SK-N-SH (cell line): ENCODE measurements at regions not wholly inside any gene's neighbourhood (a gene's known extent, or its start where the extent isn't known, plus 50 kb on each side); places are given as distances from the start of the nearest gene placed in this dataset.

Experiments used
- CTCF ChIA-PET: fragments of 300-600, 350-600 bp; formaldehyde crosslinking; extraction: SDS; loops from one replicate; lab custom pipeline; 2021; lab: Yijun Ruan, JAX
- POLR2A ChIA-PET: fragments of 350-600 bp; sonication (Branson Sonifier 250); formaldehyde crosslinking; extraction: SDS; loops from one replicate; lab custom pipeline; 2020; ENCODE audit warnings: antibody characterized with exemption, inconsistent platforms; lab: Yijun Ruan, JAX
- DNase-seq: peaks from one replicate; pipeline ENCODE4 v3.0.0; 2012
- H2AFZ ChIP-seq: fragments of 200-600 bp; sonication (generic); 2 replicates; pipeline ENCODE4 v1.8.1; 2016; ENCODE audit warnings: antibody characterized with exemption, mild to moderate bottlenecking, low read depth
- H3F3A ChIP-seq: fragments of 200-600 bp; sonication (generic); replicated peaks from 2 replicates; pipeline ENCODE3; 2016; ENCODE audit warnings: antibody characterized with exemption, mild to moderate bottlenecking; ENCODE audit not compliant: insufficient read depth
- H3K27ac ChIP-seq, 2 experiments: fragments of 200-500 bp in 1 of 2; fragments of 200-600 bp in 1 of 2; sonication (Bioruptor generic) in 1 of 2; sonication (generic), shearing (Covaris generic) in 1 of 2; 2 replicates each; pipeline versions ENCODE4 v1.5.1 to v1.6.1; 2014 to 2016; ENCODE audit warnings: low read depth in 2 of 2, inconsistent platforms in 1 of 2, low read length in 1 of 2, mild to moderate bottlenecking in 1 of 2, mixed read lengths in 1 of 2
- H3K27me3 ChIP-seq: fragments of 200-600 bp; sonication (generic), shearing (Covaris generic); 2 replicates; pipeline ENCODE4 v1.6.1; 2016; ENCODE audit warnings: mixed run types; ENCODE audit not compliant: insufficient read depth
- H3K36me3 ChIP-seq, 2 experiments: fragments of 200-500 bp in 1 of 2; fragments of 200-600 bp in 1 of 2; sonication (Bioruptor generic) in 1 of 2; sonication (generic) in 1 of 2; replicated peaks in 1 of 2; 2 replicates each; pipeline versions ENCODE3 to v1.5.1; 2014 to 2016; ENCODE audit warnings: low read length in 1 of 2, mild to moderate bottlenecking in 1 of 2; ENCODE audit not compliant: insufficient read depth in 2 of 2, control insufficient read depth in 1 of 2
- H3K4me1 ChIP-seq, 2 experiments: fragments of 200-500 bp in 1 of 2; fragments of 200-600 bp in 1 of 2; sonication (Bioruptor generic) in 1 of 2; sonication (generic), shearing (Covaris generic) in 1 of 2; 2 replicates each; pipeline versions ENCODE4 v1.5.1 to v1.6.1; 2014 to 2016; ENCODE audit warnings: low read depth in 1 of 2, low read length in 1 of 2, mixed run types in 1 of 2; ENCODE audit not compliant: insufficient read depth in 2 of 2, control insufficient read depth in 1 of 2
- H3K4me2 ChIP-seq: fragments of 200-600 bp; sonication (generic), shearing (Covaris generic); 2 replicates; pipeline ENCODE4 v1.6.1; 2017; ENCODE audit warnings: mixed run types
- H3K4me3 ChIP-seq, 2 experiments: fragments of 200-500 bp in 1 of 2; fragments of 200-600 bp in 1 of 2; sonication (Bioruptor generic) in 1 of 2; sonication (generic), shearing (Covaris generic) in 1 of 2; 2 replicates each; pipeline versions ENCODE4 v1.5.1 to v1.8.1; 2014 to 2016; ENCODE audit warnings: low read depth in 2 of 2, inconsistent platforms in 1 of 2, low read length in 1 of 2, mild to moderate bottlenecking in 1 of 2, mixed read lengths in 1 of 2, moderate library complexity in 1 of 2
- H3K79me2 ChIP-seq: fragments of 200-600 bp; sonication (generic); 2 replicates; pipeline ENCODE4 v1.8.1; 2017; ENCODE audit warnings: mild to moderate bottlenecking; ENCODE audit not compliant: insufficient read depth
- H3K9ac ChIP-seq: fragments of 200-600 bp; sonication (generic); 2 replicates; pipeline ENCODE4 v1.6.1; 2017; ENCODE audit warnings: mixed run types
- H3K9me2 ChIP-seq: fragments of 200-600 bp; sonication (generic); 2 replicates; pipeline ENCODE4 v1.6.1; 2017; ENCODE audit warnings: mixed run types
- H3K9me3 ChIP-seq: fragments of 200-600 bp; sonication (generic); 2 replicates; pipeline ENCODE4 v1.6.1; 2017; ENCODE audit warnings: mixed run types, mild to moderate bottlenecking, moderate library complexity
- H4K20me1 ChIP-seq: fragments of 200-600 bp; sonication (generic); 2 replicates; pipeline ENCODE4 v1.6.1; 2017; ENCODE audit warnings: mild to moderate bottlenecking, mixed run types; ENCODE audit not compliant: insufficient read depth
- ELF1 ChIP-seq: IDR thresholded peaks from 2 replicates; pipeline ENCODE4 v1.4.0; 2012
- EP300 ChIP-seq, 2 experiments: IDR thresholded peaks; 2 replicates each; pipeline versions ENCODE4 v1.4.0 to v1.6.1; 2012; ENCODE audit warnings: borderline replicate concordance in 1 of 2, low read depth in 1 of 2, low read length in 1 of 2
- EZH2phosphoT487 ChIP-seq: fragments of 200-600 bp; sonication (generic); IDR thresholded peaks from 2 replicates; pipeline ENCODE4 v1.6.1; 2017; ENCODE audit warnings: low read depth, mixed run types, mild to moderate bottlenecking, antibody characterized with exemption, moderate library complexity, borderline replicate concordance
- FOSL2 ChIP-seq: IDR thresholded peaks from 2 replicates; pipeline ENCODE4 v1.4.0; 2012; ENCODE audit warnings: low read depth, mild to moderate bottlenecking, moderate library complexity, borderline replicate concordance
- GABPA ChIP-seq: IDR thresholded peaks from 2 replicates; pipeline ENCODE4 v1.4.0; 2012; ENCODE audit warnings: low read depth, mild to moderate bottlenecking
- GATA2 ChIP-seq: sonication (generic); formaldehyde crosslinking; IDR thresholded peaks from 2 replicates; pipeline ENCODE4 v1.5.0; 2020; ENCODE audit warnings: mild to moderate bottlenecking, missing genetic modification reagents
- MAX ChIP-seq: IDR thresholded peaks from 2 replicates; pipeline ENCODE4 v1.4.0; 2012; ENCODE audit warnings: low read depth
- MEF2A ChIP-seq: IDR thresholded peaks from 2 replicates; pipeline ENCODE4 v1.4.0; 2012; ENCODE audit warnings: low read depth, borderline replicate concordance
- NFIC ChIP-seq: IDR thresholded peaks from 2 replicates; pipeline ENCODE4 v1.4.0; 2012; ENCODE audit warnings: borderline replicate concordance
- NRF1 ChIP-seq: IDR thresholded peaks from 2 replicates; pipeline ENCODE4 v1.6.1; 2012; ENCODE audit warnings: low read depth, mild to moderate bottlenecking, low read length
- PBX3 ChIP-seq: IDR thresholded peaks from 2 replicates; pipeline ENCODE4; 2012
- RAD21 ChIP-seq: IDR thresholded peaks from 2 replicates; pipeline ENCODE4 v1.6.1; 2012; ENCODE audit warnings: mild to moderate bottlenecking, low read length
- RCOR1 ChIP-seq: fragments of 150-350 bp; IDR thresholded peaks from 2 replicates; pipeline ENCODE4 v1.6.1; 2017; ENCODE audit warnings: antibody characterized with exemption, low read length
- REST ChIP-seq: IDR thresholded peaks from 2 replicates; pipeline ENCODE4 v1.6.1; 2012; ENCODE audit warnings: mild to moderate bottlenecking, low read depth, low read length, moderate library complexity
- SIN3A ChIP-seq: IDR thresholded peaks from 2 replicates; pipeline ENCODE4 v1.6.1; 2012; ENCODE audit warnings: low read depth, mild to moderate bottlenecking, low read length, moderate library complexity, borderline replicate concordance
- TAF1 ChIP-seq: IDR thresholded peaks from 2 replicates; pipeline ENCODE4 v1.6.1; 2012; ENCODE audit warnings: low read depth, mild to moderate bottlenecking, low read length, moderate library complexity, borderline replicate concordance
- USF1 ChIP-seq: IDR thresholded peaks from 2 replicates; pipeline ENCODE4 v1.4.0; 2012; ENCODE audit warnings: low read depth, borderline replicate concordance
- USF2 ChIP-seq: fragments of 150-350 bp; IDR thresholded peaks from 2 replicates; pipeline ENCODE4 v1.6.1; 2017; ENCODE audit warnings: antibody characterized with exemption, low read length, low read depth, borderline replicate concordance
- YY1 ChIP-seq: IDR thresholded peaks from 2 replicates; pipeline ENCODE4 v1.4.0; 2012; ENCODE audit warnings: low read depth, mild to moderate bottlenecking
- WGBS: methylation state at CpG from one replicate; pipeline ENCODE4 v1.1.6; 2017; ENCODE audit warnings: low lambda C conversion rate; 5-methylcytosine and 5-hydroxymethylcytosine counted together

DNA sequence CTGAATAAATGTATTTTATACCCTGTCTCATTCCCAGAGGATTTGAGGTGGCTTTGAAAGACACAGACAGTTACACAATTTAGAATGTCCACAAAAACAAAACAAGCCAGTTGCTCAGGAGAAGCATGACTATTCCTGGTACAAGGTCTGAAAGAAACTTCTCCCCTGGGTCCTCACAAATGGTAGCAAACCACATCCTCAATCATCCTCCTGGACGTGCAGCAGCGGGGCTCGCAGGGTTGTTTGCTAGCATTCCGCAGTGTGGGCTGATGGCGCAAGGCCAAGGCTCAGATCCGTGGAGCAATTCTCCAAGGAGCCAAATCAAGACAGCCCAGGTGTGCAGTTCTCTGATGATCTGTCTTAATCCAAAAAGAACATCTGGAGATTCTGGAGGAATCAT lies 210.3 kb downstream of the ACTL7B start:
- ChIA-PET CTCF (no interaction called here), POLR2A (no interaction called here)
- H3K4me1 ChIP-seq: no peaks in the 10 kb centered on the region
- no peaks in the 10 kb centered on the region for H3K9me2 ChIP-seq
- H3K36me3 ChIP-seq: no peaks in the 10 kb centered on the region
- no peak overlapping the region for H2AFZ ChIP-seq
- H4K20me1 ChIP-seq: no peaks in the 10 kb centered on the region
- no peaks in the 10 kb centered on the region for H3F3A ChIP-seq
- H3K9ac ChIP-seq: no peak overlapping the region
- TF ChIP-seq FOSL2: no peak
- TF ChIP-seq ELF1: no peak
- TF ChIP-seq RAD21: no peak
- no peak for TF ChIP-seq GABPA
- no peak for TF ChIP-seq EP300 (IDR thresholded peaks at IDR 0.05; ENCODE audit: borderline replicate concordance in 1 of 2, low read depth in 1 of 2, low read length in 1 of 2)
- no peak for TF ChIP-seq TAF1
- TF ChIP-seq EZH2phosphoT487: no peak
- no peak for TF ChIP-seq MAX
- no peak for TF ChIP-seq YY1
- TF ChIP-seq MEF2A: no peak
- no peak for TF ChIP-seq NRF1
- no peak for TF ChIP-seq PBX3
- no peak for TF ChIP-seq USF1
- no peak for TF ChIP-seq GATA2
- no peak for TF ChIP-seq USF2
- TF ChIP-seq SIN3A: no peak
- no peak for TF ChIP-seq REST
- no peak for TF ChIP-seq NFIC
- TF ChIP-seq RCOR1: no peak
- no peaks in the 10 kb centered on the region for H3K9me3 ChIP-seq
- WGBS: no CpG with 5 or more reads among the region's 6 CpGs
- DNase-seq: no peak
- no peak overlapping the region for H3K27ac ChIP-seq
- H3K27me3 ChIP-seq: no peaks in the 10 kb centered on the region
- H3K4me3 ChIP-seq: no peak overlapping the region
- H3K4me2 ChIP-seq: no peak overlapping the region
- H3K79me2 ChIP-seq: no peaks in the 10 kb centered on the region
